Caco-2 (cell line): ENCODE measurements at regions not wholly inside any gene's neighbourhood (a gene's known extent, or its start where the extent isn't known, plus 50 kb on each side); places are given as distances from the start of the nearest gene placed in this dataset.

Experiments
- BruUV-seq: library from RNA; stranded (reverse); fragments of 400-500 nt; replicated peaks from 2 replicates; lab custom pipeline; 2021; lab: Mats Ljungman, UMichigan
- CTCF ChIA-PET: fragments of 300-600 bp; sonication (Branson Sonifier 250); formaldehyde crosslinking; loops from one replicate; lab custom pipeline; 2022; ENCODE audit warnings: antibody characterized with exemption; lab: Charles Lee
- POLR2A ChIA-PET: fragments of 300-600 bp; sonication (Branson Sonifier 250); formaldehyde crosslinking; loops from one replicate; lab custom pipeline; 2022; ENCODE audit warnings: antibody characterized with exemption; lab: Charles Lee
- DNase-seq, 2 experiments: peaks; one replicate each; pipeline versions ENCODE4 v3.0.0 to v3.0.0-alpha.2; 2020 to 2022
- H3K27me3 ChIP-seq: replicated peaks from 2 replicates; pipeline ENCODE4 v1.6.0; 2011; ENCODE audit warnings: low read length; ENCODE audit not compliant: control insufficient read depth, insufficient read depth
- H3K36me3 ChIP-seq: 2 replicates; pipeline ENCODE4 v1.5.1; 2011; ENCODE audit warnings: low read length; ENCODE audit not compliant: control insufficient read depth, insufficient read depth
- H3K4me1 ChIP-seq: fragments of 250-450 bp; sonication (Bioruptor Pico); 2 replicates; pipeline ENCODE4 v1.5.1; 2020; ENCODE audit warnings: mild to moderate bottlenecking
- H3K4me3 ChIP-seq: 2 replicates; pipeline ENCODE4 v1.5.1; 2011; ENCODE audit warnings: low read depth, mild to moderate bottlenecking, control low read depth, low read length
- H3K9me3 ChIP-seq: fragments of 250-450 bp; sonication (Bioruptor Pico); 2 replicates; pipeline ENCODE4 v1.5.1; 2020; ENCODE audit warnings: mild to moderate bottlenecking, moderate library complexity
- H3K27ac Mint-ChIP-seq: one replicate; pipeline ENCODE4 v1.8.0; 2022; ENCODE audit warnings: mixed read lengths; ENCODE audit not compliant: unreplicated experiment
- H3K27me3 Mint-ChIP-seq: one replicate; pipeline ENCODE4 v1.8.0; 2022; ENCODE audit warnings: mixed read lengths; ENCODE audit not compliant: insufficient read depth, unreplicated experiment
- H3K36me3 Mint-ChIP-seq: one replicate; pipeline ENCODE4 v1.8.0; 2022; ENCODE audit warnings: mild to moderate bottlenecking, mixed read lengths; ENCODE audit not compliant: insufficient read depth, unreplicated experiment
- H3K4me1 Mint-ChIP-seq: one replicate; pipeline ENCODE4 v1.8.0; 2022; ENCODE audit warnings: low read depth, mixed read lengths; ENCODE audit not compliant: unreplicated experiment
- H3K4me3 Mint-ChIP-seq: one replicate; pipeline ENCODE4 v1.8.0; 2022; ENCODE audit warnings: mild to moderate bottlenecking, moderate library complexity, mixed read lengths; ENCODE audit not compliant: unreplicated experiment
- H3K9me3 Mint-ChIP-seq: one replicate; pipeline ENCODE4 v1.8.0; 2022; ENCODE audit warnings: mixed read lengths; ENCODE audit not compliant: unreplicated experiment
- CTCF ChIP-seq, 2 experiments: fragments of 200-600 bp in 1 of 2; IDR thresholded peaks; 1 replicate in 1 of 2; 2 replicates in 1 of 2; pipeline versions ENCODE4 v1.5.1 to v1.8.0; 2011 to 2022; ENCODE audit warnings: antibody characterized with exemption in 1 of 2, control low read depth in 1 of 2, inconsistent platforms in 1 of 2, low read depth in 1 of 2, low read length in 1 of 2, mild to moderate bottlenecking in 1 of 2, moderate library complexity in 1 of 2; ENCODE audit not compliant: insufficient read depth in 1 of 2, severe bottlenecking in 1 of 2, unreplicated experiment in 1 of 2
- intact Hi-C: fragments of 100-400 bp; cut with micrococcal nuclease; formaldehyde crosslinking; loops from one replicate; pipeline ENCODE4 v1.10.0; 2022; ENCODE audit not compliant: unreplicated experiment

GRCh38 chr2:59018737-59019136 is 777.6 kb upstream of the FANCL start:
- POLR2A ChIA-PET: no interaction called here
- Histone ChIP-seq H3K4me1 (no peaks in the 10 kb centered on the region), H3K36me3 (no peaks in the 10 kb centered on the region), H3K27me3 (no peaks in the 10 kb centered on the region), H3K4me3 (no peak overlapping the region), H3K9me3 (no peaks in the 10 kb centered on the region)
- no peak for TF ChIP-seq CTCF (IDR thresholded peaks at IDR 0.05; ENCODE audit: insufficient read depth in 1 of 2, low read depth in 1 of 2, low read length in 1 of 2, severe bottlenecking in 1 of 2, unreplicated experiment in 1 of 2)
- Mint-ChIP-seq H3K27ac (no peak overlapping the region), H3K4me1 (no peaks in the 10 kb centered on the region), H3K9me3 (peaks cover 17% of the 10 kb centered on the region), H3K27me3 (peaks cover 9% of the 10 kb centered on the region), H3K36me3 (no peaks in the 10 kb centered on the region), H3K4me3 (no peak overlapping the region)
- CTCF ChIA-PET: no interaction called here
- BruUV-seq: no TSS peak
- no peak for DNase-seq
- intact Hi-C loops: no loop called here

DNA sequence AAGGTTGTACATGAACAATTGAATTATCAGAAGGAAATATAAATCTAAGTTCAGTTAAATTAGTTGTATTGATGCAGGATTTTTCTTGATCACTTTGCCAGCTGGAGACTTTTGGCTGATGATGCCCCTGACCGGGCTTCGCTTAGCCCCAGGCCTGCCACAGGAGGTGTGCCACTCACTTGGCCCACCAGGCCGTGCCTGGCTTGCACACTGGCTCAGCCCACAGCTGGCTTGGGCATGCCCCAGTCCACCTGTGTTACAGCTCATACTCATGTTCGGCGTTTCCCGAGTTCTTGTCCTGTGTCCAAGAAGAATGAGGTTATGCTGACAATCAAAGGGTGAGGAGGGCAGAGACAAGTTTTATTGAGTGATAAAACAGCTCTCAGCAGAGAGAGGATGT is 773.9 kb upstream of the FANCL start:
- Histone ChIP-seq H3K4me1 (no peaks in the 10 kb centered on the region), H3K4me3 (no peak overlapping the region), H3K27me3 (no peaks in the 10 kb centered on the region), H3K9me3 (no peaks in the 10 kb centered on the region), H3K36me3 (no peaks in the 10 kb centered on the region)
- Mint-ChIP-seq H3K9me3 (peaks cover 17% of the 10 kb centered on the region), H3K4me1 (no peaks in the 10 kb centered on the region), H3K4me3 (no peak overlapping the region), H3K27me3 (peaks cover 6% of the 10 kb centered on the region), H3K36me3 (no peaks in the 10 kb centered on the region), H3K27ac (no peak overlapping the region)
- BruUV-seq: no TSS peak
- intact Hi-C loops: no loop called here
- POLR2A ChIA-PET: no interaction called here
- TF ChIP-seq CTCF (IDR thresholded peaks at IDR 0.05; ENCODE audit: insufficient read depth in 1 of 2, low read depth in 1 of 2, low read length in 1 of 2, severe bottlenecking in 1 of 2, unreplicated experiment in 1 of 2): no peak
- CTCF ChIA-PET: no interaction called here
- no peak for DNase-seq

- Mint-ChIP-seq H3K27ac (no peak overlapping the region), H3K27me3 (peaks cover 6% of the 10 kb centered on the region), H3K9me3 (peaks cover 17% of the 10 kb centered on the region), H3K4me3 (no peak overlapping the region), H3K4me1 (no peaks in the 10 kb centered on the region), H3K36me3 (no peaks in the 10 kb centered on the region)
- no TSS peak for BruUV-seq
- H3K4me3 ChIP-seq: no peak overlapping the region
- POLR2A ChIA-PET: no interaction called here
- intact Hi-C loops: no loop called here
- CTCF ChIA-PET: no interaction called here
- no peak for TF ChIP-seq CTCF (IDR thresholded peaks at IDR 0.05; ENCODE audit: insufficient read depth in 1 of 2, low read depth in 1 of 2, low read length in 1 of 2, severe bottlenecking in 1 of 2, unreplicated experiment in 1 of 2)
- no peaks in the 10 kb centered on the region for H3K27me3 ChIP-seq
- H3K4me1 ChIP-seq: no peaks in the 10 kb centered on the region
- no peak for DNase-seq
- H3K9me3 ChIP-seq: no peaks in the 10 kb centered on the region
- H3K36me3 ChIP-seq: no peaks in the 10 kb centered on the region
Measured at GRCh38 chr2:59012971-59013370, 771.8 kb upstream of the FANCL start.
